OCI-LY7 (cell line): ENCODE measurements at regions not wholly inside any gene's neighbourhood (a gene's known extent, or its start where the extent isn't known, plus 50 kb on each side); places are given as distances from the start of the nearest gene placed in this dataset.

Source experiments
- BruUV-seq: library from RNA; stranded (reverse); fragments of 400-500 nt; replicated peaks from 2 replicates; lab custom pipeline; 2021; lab: Mats Ljungman, UMichigan
- CTCF ChIA-PET: fragments of 300-600 bp; sonication (Branson Sonifier 250); formaldehyde crosslinking; loops from one replicate; lab custom pipeline; 2022; ENCODE audit warnings: antibody characterized with exemption; ENCODE audit not compliant: unreplicated experiment; lab: Charles Lee
- POLR2A ChIA-PET: fragments of 300-600 bp; sonication (Branson Sonifier 250); formaldehyde crosslinking; loops from one replicate; lab custom pipeline; 2022; ENCODE audit warnings: antibody characterized with exemption; lab: Charles Lee
- DNase-seq: peaks from one replicate; pipeline ENCODE4 v3.0.0-alpha.2; 2015; ENCODE audit warnings: low spot score
- H2AFZ ChIP-seq: fragments of 200-600 bp; sonication (generic), shearing (Covaris generic); 2 replicates; pipeline ENCODE4 v1.6.1; 2014; ENCODE audit warnings: mild to moderate bottlenecking, antibody characterized with exemption, low read length, moderate library complexity
- H3K27ac ChIP-seq: fragments of 200-600 bp; sonication (generic); 2 replicates; pipeline ENCODE4 v1.5.1; 2014; ENCODE audit warnings: mixed run types, low read depth, mild to moderate bottlenecking, moderate library complexity, low read length, inconsistent platforms; ENCODE audit not compliant: poor library complexity, severe bottlenecking
- H3K36me3 ChIP-seq: fragments of 200-600 bp; sonication (generic); 2 replicates; pipeline ENCODE4 v1.6.1; 2014; ENCODE audit warnings: mild to moderate bottlenecking, antibody characterized with exemption, low read length, moderate library complexity, mixed read lengths; ENCODE audit not compliant: insufficient read depth
- H3K4me1 ChIP-seq: fragments of 200-600 bp; sonication (generic); 2 replicates; pipeline ENCODE4 v1.5.1; 2014; ENCODE audit warnings: mild to moderate bottlenecking, low read length; ENCODE audit not compliant: insufficient read depth, poor library complexity, severe bottlenecking
- H3K4me2 ChIP-seq: fragments of 200-600 bp; sonication (generic); 2 replicates; pipeline ENCODE4 v1.6.1; 2014; ENCODE audit warnings: mild to moderate bottlenecking, low read length
- H3K4me3 ChIP-seq: fragments of 200-600 bp; sonication (generic); 2 replicates; pipeline ENCODE4 v1.5.1; 2014; ENCODE audit warnings: mild to moderate bottlenecking, low read depth, low read length; ENCODE audit not compliant: poor library complexity, severe bottlenecking
- H3K79me2 ChIP-seq: fragments of 200-600 bp; sonication (generic); 2 replicates; pipeline ENCODE4 v1.6.1; 2016; ENCODE audit warnings: low read depth, mild to moderate bottlenecking, low read length, moderate library complexity, mixed read lengths; ENCODE audit not compliant: insufficient read depth
- H3K9me2 ChIP-seq: fragments of 200-600 bp; sonication (generic); 2 replicates; pipeline ENCODE4 v1.6.1; 2016; ENCODE audit warnings: mild to moderate bottlenecking, low read length, mixed read lengths; ENCODE audit not compliant: insufficient read depth
- H3K9me3 ChIP-seq: fragments of 200-600 bp; sonication (generic); 2 replicates; pipeline ENCODE4 v1.6.1; 2014; ENCODE audit warnings: mild to moderate bottlenecking, mixed run types, low read length, mixed read lengths
- H4K20me1 ChIP-seq: fragments of 200-600 bp; sonication (generic); 2 replicates; pipeline ENCODE4 v1.6.1; 2014; ENCODE audit warnings: mild to moderate bottlenecking, antibody characterized with exemption, low read length, moderate library complexity, mixed read lengths; ENCODE audit not compliant: insufficient read depth
- CTCF ChIP-seq: fragments of 200-600 bp; sonication (generic); conservative IDR thresholded peaks from 2 replicates; pipeline ENCODE4 v1.5.1; 2014; ENCODE audit warnings: mild to moderate bottlenecking, antibody characterized with exemption, low read length, moderate library complexity, mixed read lengths
- EZH2phosphoT487 ChIP-seq: fragments of 200-600 bp; sonication (generic); IDR thresholded peaks from 2 replicates; pipeline ENCODE4 v1.6.1; 2018; ENCODE audit warnings: low read depth, borderline replicate concordance, mild to moderate bottlenecking, mixed run types, antibody characterized with exemption, low read length, moderate library complexity, mixed read lengths
- intact Hi-C: fragments of 100-400 bp; cut with micrococcal nuclease; formaldehyde crosslinking; loops from one replicate; pipeline ENCODE4 v1.10.0; 2022; ENCODE audit not compliant: unreplicated experiment

- no peaks in the 10 kb centered on the region for H4K20me1 ChIP-seq
- no peaks in the 10 kb centered on the region for H3K79me2 ChIP-seq
- no peak overlapping the region for H2AFZ ChIP-seq
- H3K36me3 ChIP-seq: no peaks in the 10 kb centered on the region
- no peak overlapping the region for H3K4me3 ChIP-seq
- TF ChIP-seq EZH2phosphoT487: no peak
- TF ChIP-seq CTCF: no peak
- intact Hi-C loops: no loop called here
- no peak overlapping the region for H3K27ac ChIP-seq
- no TSS peak for BruUV-seq
- H3K4me2 ChIP-seq: no peak overlapping the region
- POLR2A ChIA-PET: interaction anchor here (0.6 kb wide), 1 partner anchor 1408 kb away, joined by 3 read pairs; no protein-coding TSS in a partner anchor
- CTCF ChIA-PET: interaction anchor here (0.6 kb wide), 1 partner anchor 186 kb away, joined by 3 read pairs; no protein-coding TSS in a partner anchor
- no peak for DNase-seq
- no peaks in the 10 kb centered on the region for H3K9me3 ChIP-seq
- H3K9me2 ChIP-seq: no peaks in the 10 kb centered on the region
- no peaks in the 10 kb centered on the region for H3K4me1 ChIP-seq
Measured at GRCh38 chr7:24063721-24064120, 220.3 kb upstream of the NPY start.

GRCh38 chr7:24069751-24070150 lies 214.2 kb upstream of the NPY start:
- Histone ChIP-seq H3K27ac (no peak overlapping the region), H3K36me3 (no peaks in the 10 kb centered on the region), H3K79me2 (no peaks in the 10 kb centered on the region), H3K4me2 (no peak overlapping the region), H3K4me1 (no peaks in the 10 kb centered on the region), H4K20me1 (no peaks in the 10 kb centered on the region), H3K9me2 (no peaks in the 10 kb centered on the region), H3K4me3 (no peak overlapping the region), H3K9me3 (no peaks in the 10 kb centered on the region), H2AFZ (no peak overlapping the region)
- TF ChIP-seq CTCF: no peak
- TF ChIP-seq EZH2phosphoT487: no peak
- BruUV-seq: no TSS peak
- CTCF ChIA-PET: interaction anchor here (0.5 kb wide), 1 partner anchor 1605 kb away, joined by 3 read pairs; no protein-coding TSS in a partner anchor
- DNase-seq: no peak
- POLR2A ChIA-PET: interaction anchor here (0.6 kb wide), 1 partner anchor 1209 kb away, joined by 4 read pairs; no protein-coding TSS in a partner anchor
- intact Hi-C loops: no loop called here

GRCh38 chr7:24073651-24074420 lies 210.2 kb upstream of the NPY start:
- no peaks in the 10 kb centered on the region for H3K4me1 ChIP-seq
- H3K9me3 ChIP-seq: no peaks in the 10 kb centered on the region
- no peak overlapping the region for H3K27ac ChIP-seq
- DNase-seq: no peak
- POLR2A ChIA-PET: no interaction called here
- intact Hi-C loops: no loop called here
- CTCF ChIA-PET: no interaction called here
- no TSS peak for BruUV-seq
- H3K36me3 ChIP-seq: no peaks in the 10 kb centered on the region
- no peak overlapping the region for H3K4me3 ChIP-seq
- no peaks in the 10 kb centered on the region for H3K79me2 ChIP-seq
- H3K4me2 ChIP-seq: no peak overlapping the region
- no peaks in the 10 kb centered on the region for H3K9me2 ChIP-seq
- no peaks in the 10 kb centered on the region for H4K20me1 ChIP-seq
- TF ChIP-seq CTCF (no peak), EZH2phosphoT487 (no peak)
- no peak overlapping the region for H2AFZ ChIP-seq
